SK-N-SH treated with all-trans-retinoic acid at 6 μM for 48 hours (cell line): ENCODE measurements at regions not wholly inside any gene's neighbourhood (a gene's known extent, or its start where the extent isn't known, plus 50 kb on each side); places are given as distances from the start of the nearest gene placed in this dataset.

Experiments
- ARNTL ChIP-seq: fragments of 450-650 bp; formaldehyde crosslinking; IDR thresholded peaks from 2 replicates; pipeline ENCODE4 v1.5.0; 2020; ENCODE audit warnings: low read depth, mild to moderate bottlenecking, moderate library complexity, borderline replicate concordance
- CSDC2 ChIP-seq: fragments of 250-450 bp; sonication (Bioruptor Pico); IDR thresholded peaks from 2 replicates; pipeline ENCODE4 v1.5.0; 2020; ENCODE audit warnings: mild to moderate bottlenecking, moderate library complexity
- ESRRG ChIP-seq: fragments of 250-450 bp; sonication (Bioruptor Pico); IDR thresholded peaks from 2 replicates; pipeline ENCODE4 v1.6.1; 2021; ENCODE audit warnings: mild to moderate bottlenecking
- ISL1 ChIP-seq: fragments of 250-450 bp; sonication (Bioruptor Pico); IDR thresholded peaks from 2 replicates; pipeline ENCODE4 v2.1.2; 2022; ENCODE audit warnings: mild to moderate bottlenecking, moderate library complexity
- PATZ1 ChIP-seq: fragments of 250-450 bp; sonication (Bioruptor Pico); IDR thresholded peaks from 2 replicates; pipeline ENCODE4 v1.8.0; 2020; ENCODE audit warnings: mild to moderate bottlenecking, moderate library complexity, borderline replicate concordance
- RARB ChIP-seq: fragments of 250-450 bp; sonication (Bioruptor Pico); IDR thresholded peaks from 2 replicates; pipeline ENCODE4 v1.8.0; 2021; ENCODE audit warnings: mild to moderate bottlenecking, moderate library complexity
- SNAI2 ChIP-seq: fragments of 250-450 bp; sonication (Bioruptor Pico); IDR thresholded peaks from 2 replicates; pipeline ENCODE4 v1.5.0; 2020; ENCODE audit warnings: mild to moderate bottlenecking, moderate library complexity
- TOX ChIP-seq: fragments of 250-450 bp; sonication (Bioruptor Pico); IDR thresholded peaks from 2 replicates; pipeline ENCODE4 v1.8.0; 2021; ENCODE audit warnings: mild to moderate bottlenecking, moderate library complexity, borderline replicate concordance
- ZFP3 ChIP-seq: fragments of 250-450 bp; sonication (Bioruptor Pico); IDR thresholded peaks from 2 replicates; pipeline ENCODE4 v1.5.0; 2020; ENCODE audit warnings: mild to moderate bottlenecking, moderate library complexity
- ZFP30 ChIP-seq: fragments of 450-650 bp; formaldehyde crosslinking; IDR thresholded peaks from 2 replicates; pipeline ENCODE4 v1.5.0; 2022; ENCODE audit warnings: mild to moderate bottlenecking, moderate library complexity
- ZNF70 ChIP-seq: fragments of 450-650 bp; formaldehyde crosslinking; IDR thresholded peaks from 2 replicates; pipeline ENCODE4 v1.5.0; 2020; ENCODE audit warnings: mild to moderate bottlenecking, moderate library complexity
- TF ChIP-seq, protein P1 (sequence below): fragments of 250-450 bp; sonication (Bioruptor Pico); IDR thresholded peaks from 2 replicates; pipeline ENCODE4 v1.5.1; 2020; ENCODE audit warnings: low read depth, mild to moderate bottlenecking, moderate library complexity
- TF ChIP-seq, protein P2 (sequence below): fragments of 250-450 bp; sonication (Bioruptor Pico); IDR thresholded peaks from 2 replicates; pipeline ENCODE4 v1.5.0; 2020; ENCODE audit warnings: mild to moderate bottlenecking, moderate library complexity

GRCh38 chr5:135234666-135235401, 164.2 kb downstream of the MACROH2A1 start:
- TF ChIP-seq CSDC2 (CRISPR knock-in tag) (no peak), ARNTL (CRISPR knock-in tag) (no peak), ZFP30 (CRISPR knock-in tag) (no peak), ZNF70 (CRISPR knock-in tag) (no peak), ZFP3 (CRISPR knock-in tag) (no peak), TOX (CRISPR knock-in tag) (no peak), ESRRG (CRISPR knock-in tag) (no peak), PATZ1 (CRISPR knock-in tag) (no peak), ISL1 (CRISPR knock-in tag) (no peak), SNAI2 (CRISPR knock-in tag) (no peak), RARB (no peak)
- TF ChIP-seq, protein P1, sequence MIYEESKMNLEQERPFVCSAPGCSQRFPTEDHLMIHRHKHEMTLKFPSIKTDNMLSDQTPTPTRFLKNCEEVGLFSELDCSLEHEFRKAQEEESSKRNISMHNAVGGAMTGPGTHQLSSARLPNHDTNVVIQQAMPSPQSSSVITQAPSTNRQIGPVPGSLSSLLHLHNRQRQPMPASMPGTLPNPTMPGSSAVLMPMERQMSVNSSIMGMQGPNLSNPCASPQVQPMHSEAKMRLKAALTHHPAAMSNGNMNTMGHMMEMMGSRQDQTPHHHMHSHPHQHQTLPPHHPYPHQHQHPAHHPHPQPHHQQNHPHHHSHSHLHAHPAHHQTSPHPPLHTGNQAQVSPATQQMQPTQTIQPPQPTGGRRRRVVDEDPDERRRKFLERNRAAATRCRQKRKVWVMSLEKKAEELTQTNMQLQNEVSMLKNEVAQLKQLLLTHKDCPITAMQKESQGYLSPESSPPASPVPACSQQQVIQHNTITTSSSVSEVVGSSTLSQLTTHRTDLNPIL (CRISPR knock-in tag): no peak
- TF ChIP-seq, protein P2, sequence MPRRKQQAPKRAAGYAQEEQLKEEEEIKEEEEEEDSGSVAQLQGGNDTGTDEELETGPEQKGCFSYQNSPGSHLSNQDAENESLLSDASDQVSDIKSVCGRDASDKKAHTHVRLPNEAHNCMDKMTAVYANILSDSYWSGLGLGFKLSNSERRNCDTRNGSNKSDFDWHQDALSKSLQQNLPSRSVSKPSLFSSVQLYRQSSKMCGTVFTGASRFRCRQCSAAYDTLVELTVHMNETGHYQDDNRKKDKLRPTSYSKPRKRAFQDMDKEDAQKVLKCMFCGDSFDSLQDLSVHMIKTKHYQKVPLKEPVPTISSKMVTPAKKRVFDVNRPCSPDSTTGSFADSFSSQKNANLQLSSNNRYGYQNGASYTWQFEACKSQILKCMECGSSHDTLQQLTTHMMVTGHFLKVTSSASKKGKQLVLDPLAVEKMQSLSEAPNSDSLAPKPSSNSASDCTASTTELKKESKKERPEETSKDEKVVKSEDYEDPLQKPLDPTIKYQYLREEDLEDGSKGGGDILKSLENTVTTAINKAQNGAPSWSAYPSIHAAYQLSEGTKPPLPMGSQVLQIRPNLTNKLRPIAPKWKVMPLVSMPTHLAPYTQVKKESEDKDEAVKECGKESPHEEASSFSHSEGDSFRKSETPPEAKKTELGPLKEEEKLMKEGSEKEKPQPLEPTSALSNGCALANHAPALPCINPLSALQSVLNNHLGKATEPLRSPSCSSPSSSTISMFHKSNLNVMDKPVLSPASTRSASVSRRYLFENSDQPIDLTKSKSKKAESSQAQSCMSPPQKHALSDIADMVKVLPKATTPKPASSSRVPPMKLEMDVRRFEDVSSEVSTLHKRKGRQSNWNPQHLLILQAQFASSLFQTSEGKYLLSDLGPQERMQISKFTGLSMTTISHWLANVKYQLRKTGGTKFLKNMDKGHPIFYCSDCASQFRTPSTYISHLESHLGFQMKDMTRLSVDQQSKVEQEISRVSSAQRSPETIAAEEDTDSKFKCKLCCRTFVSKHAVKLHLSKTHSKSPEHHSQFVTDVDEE (CRISPR knock-in tag): no peak
